Neuronal stem cell (in vitro differentiated cells): ENCODE measurements at regions not wholly inside any gene's neighbourhood (a gene's known extent, or its start where the extent isn't known, plus 50 kb on each side); places are given as distances from the start of the nearest gene placed in this dataset.
"Not testable (repeated sequence)": the region's sequence is repeated elsewhere in the genome, so short reads cannot be mapped to it uniquely, and the experiment has no call there.

Source experiments
- DNase-seq: peaks from one replicate; pipeline ENCODE4 v3.0.0-alpha.2; 2013; ENCODE audit warnings: low spot score
- H2AFZ ChIP-seq: one replicate; pipeline ENCODE4 v1.6.1; 2013; ENCODE audit warnings: mild to moderate bottlenecking, low read length, inconsistent platforms
- H2AK5ac ChIP-seq: 2 replicates; pipeline ENCODE4 v1.6.1; 2013; ENCODE audit warnings: low read depth, mild to moderate bottlenecking, inconsistent platforms, low read length, moderate library complexity, mixed read lengths
- H2BK120ac ChIP-seq: 2 replicates; pipeline ENCODE4 v1.6.1; 2013; ENCODE audit warnings: low read depth, mild to moderate bottlenecking, inconsistent platforms, low read length, moderate library complexity, mixed read lengths
- H2BK12ac ChIP-seq: one replicate; pipeline ENCODE4 v1.6.1; 2013; ENCODE audit warnings: low read length, inconsistent platforms
- H2BK15ac ChIP-seq: 2 replicates; pipeline ENCODE4 v1.6.1; 2013; ENCODE audit warnings: mild to moderate bottlenecking, low read length, inconsistent platforms, mixed read lengths
- H2BK5ac ChIP-seq: one replicate; pipeline ENCODE4 v1.6.1; 2013; ENCODE audit warnings: inconsistent platforms, mild to moderate bottlenecking, low read length, moderate library complexity
- H3K14ac ChIP-seq: one replicate; pipeline ENCODE4 v1.6.1; 2013; ENCODE audit warnings: low read length, inconsistent platforms
- H3K18ac ChIP-seq: 2 replicates; pipeline ENCODE4 v1.6.1; 2013; ENCODE audit warnings: low read length, inconsistent platforms
- H3K23ac ChIP-seq: 2 replicates; pipeline ENCODE4 v1.6.1; 2013; ENCODE audit warnings: low read depth, mild to moderate bottlenecking, mixed read lengths, low read length, inconsistent platforms; ENCODE audit not compliant: poor library complexity
- H3K27ac ChIP-seq: replicated peaks from 3 replicates; pipeline ENCODE4 v1.5.1; 2013; ENCODE audit warnings: low read length, inconsistent platforms
- H3K27me3 ChIP-seq, 3 experiments: 2 replicates each; pipeline ENCODE4 v1.6.1; 2013; ENCODE audit warnings: low read length in 3 of 3, mild to moderate bottlenecking in 2 of 3, inconsistent platforms in 1 of 3, low read depth in 1 of 3, mixed read lengths in 1 of 3, moderate library complexity in 1 of 3; ENCODE audit not compliant: control insufficient read depth in 3 of 3, insufficient read depth in 3 of 3
- H3K36me3 ChIP-seq, 2 donors: replicated peaks in 1 of 2; 2 replicates each; pipeline ENCODE4 v1.6.1; 2013; ENCODE audit warnings: low read length in 2 of 2; ENCODE audit not compliant: control insufficient read depth in 2 of 2, insufficient read depth in 2 of 2
- H3K4ac ChIP-seq: 2 replicates; pipeline ENCODE4 v1.6.1; 2013; ENCODE audit warnings: inconsistent platforms, mild to moderate bottlenecking, low read length, moderate library complexity
- H3K4me1 ChIP-seq, 2 donors: 1 replicate in 1 of 2; 2 replicates in 1 of 2; pipeline ENCODE4 v1.6.1; 2013; ENCODE audit warnings: low read length in 2 of 2, low read depth in 1 of 2; ENCODE audit not compliant: control insufficient read depth in 2 of 2, insufficient read depth in 1 of 2
- H3K4me2 ChIP-seq: one replicate; pipeline ENCODE4 v1.6.1; 2013; ENCODE audit warnings: mild to moderate bottlenecking, low read length, inconsistent platforms; ENCODE audit not compliant: insufficient read depth, poor library complexity, severe bottlenecking
- H3K4me3 ChIP-seq, 2 donors: 2 replicates each; pipeline ENCODE4 v1.5.1; 2013; ENCODE audit warnings: low read length in 2 of 2, mild to moderate bottlenecking in 2 of 2, inconsistent platforms in 1 of 2, moderate library complexity in 1 of 2
- H3K79me1 ChIP-seq: one replicate; pipeline ENCODE4 v1.6.1; 2013; ENCODE audit warnings: low read depth, mild to moderate bottlenecking, inconsistent platforms, low read length, moderate library complexity
- H3K9ac ChIP-seq: one replicate; pipeline ENCODE4 v1.6.1; 2013; ENCODE audit warnings: mild to moderate bottlenecking, low read depth, low read length, inconsistent platforms; ENCODE audit not compliant: poor library complexity
- H3K9me3 ChIP-seq, 2 donors: replicated peaks in 1 of 2; 2 replicates each; pipeline versions ENCODE3 to v1.6.1; 2013; ENCODE audit warnings: low read length in 2 of 2, mild to moderate bottlenecking in 2 of 2, inconsistent platforms in 1 of 2, low read depth in 1 of 2, mixed read lengths in 1 of 2, moderate library complexity in 1 of 2; ENCODE audit not compliant: control insufficient read depth in 2 of 2, insufficient read depth in 1 of 2
- H4K8ac ChIP-seq: one replicate; pipeline ENCODE4 v1.6.1; 2013; ENCODE audit warnings: low read depth, mild to moderate bottlenecking, inconsistent platforms, low read length, moderate library complexity
- H4K91ac ChIP-seq: one replicate; pipeline ENCODE4 v1.6.1; 2013; ENCODE audit warnings: low read length, low read depth, mild to moderate bottlenecking, inconsistent platforms; ENCODE audit not compliant: poor library complexity
- WGBS, 2 donors: extraction: QIAGEN DNeasy Blood & Tissue Kit; methylation state at CpG; one replicate each; pipeline ENCODE4 v1.1.7; 2013; ENCODE audit warnings: missing lambda C conversion rate in 2 of 2, mixed read lengths in 1 of 2; ENCODE audit not compliant: insufficient read length in 2 of 2, insufficient replicate concordance in 1 of 2; ENCODE audit errors: extremely low coverage in 2 of 2; 5-methylcytosine and 5-hydroxymethylcytosine counted together

DNA sequence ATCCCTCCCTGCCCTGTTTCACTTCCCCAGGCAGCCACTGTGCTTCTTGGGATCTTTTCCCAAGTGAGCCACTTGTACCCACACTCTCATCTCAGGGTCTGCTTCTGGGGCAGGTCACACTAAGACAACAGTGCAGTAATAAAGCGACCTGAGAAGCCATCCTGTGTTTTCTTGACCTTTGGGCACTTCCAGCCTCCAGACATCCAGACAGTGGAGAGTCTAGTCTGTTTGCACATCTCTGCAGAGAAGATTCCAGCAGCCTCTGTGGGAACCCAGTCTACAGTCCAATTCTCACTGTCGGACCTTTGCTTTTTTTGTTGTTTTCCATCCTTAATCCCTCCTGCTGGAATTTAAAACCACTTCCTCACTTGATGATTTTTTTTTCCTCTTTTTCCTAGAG, 50.3 kb upstream of the ATP6AP2 start:
- Histone ChIP-seq H4K8ac (no peak overlapping the region), H3K4me3 (no peak overlapping the region), H3K9me3 (no peaks in the 10 kb centered on the region), H3K4me2 (no peak overlapping the region), H3K9ac (no peak overlapping the region), H2BK12ac (no peak overlapping the region), H2BK15ac (no peak overlapping the region), H2AFZ (no peak overlapping the region), H2BK120ac (no peak overlapping the region), H2AK5ac (no peak overlapping the region), H3K14ac (no peak overlapping the region), H2BK5ac (no peak overlapping the region), H3K36me3 (no peaks in the 10 kb centered on the region), H3K18ac (no peak overlapping the region), H3K4ac (no peak overlapping the region), H3K23ac (no peak overlapping the region), H3K79me1 (no peaks in the 10 kb centered on the region), H3K27me3 (no peaks in the 10 kb centered on the region), H3K27ac (no peak overlapping the region), H4K91ac (no peak overlapping the region), H3K4me1 (peaks cover 0 to 4% of the 10 kb centered on the region in 2 donors)
- no CpG with 5 or more reads among the region's 2 CpGs for WGBS, 2 donors
- no peak for DNase-seq

DNA sequence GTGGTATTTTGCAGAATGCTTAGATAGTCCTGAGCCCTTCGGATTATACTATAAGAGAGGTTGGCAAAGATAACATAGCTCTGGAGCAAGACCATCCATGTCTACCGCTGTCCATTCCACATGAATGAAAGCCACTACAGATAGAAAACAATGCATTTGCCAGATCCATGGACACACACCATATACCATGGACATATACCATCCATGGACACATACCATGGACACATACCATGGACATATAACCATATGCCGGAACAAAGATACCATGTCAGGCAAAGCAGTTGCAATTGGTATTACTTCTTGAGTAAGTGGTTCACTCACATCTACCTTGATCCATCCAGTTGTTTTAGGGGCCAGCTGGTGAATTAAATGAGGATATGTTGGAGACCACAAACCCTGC, 53.2 kb upstream of the ATP6AP2 start:
- H2BK15ac ChIP-seq, result no peak overlapping the region
- no peaks in the 10 kb centered on the region for H3K27me3 ChIP-seq

DNA sequence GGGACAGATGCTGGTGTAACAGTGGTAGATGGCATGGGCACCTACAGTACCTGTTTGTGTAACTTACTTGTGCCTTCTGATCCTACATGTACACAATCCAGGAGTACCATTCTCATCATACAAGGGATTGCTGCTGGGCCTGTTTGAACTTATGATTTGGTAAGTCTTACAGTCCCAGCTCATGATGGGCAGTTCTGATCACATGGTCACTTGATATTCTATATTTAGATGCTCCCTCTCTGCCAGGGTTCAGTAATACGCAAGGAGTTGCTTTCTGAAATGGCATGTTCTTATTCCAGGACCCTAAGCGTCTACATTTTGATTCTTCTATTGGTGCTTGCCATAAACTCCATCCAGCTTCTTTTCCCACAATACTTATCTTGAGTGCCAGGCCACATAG, 54.4 kb upstream of the ATP6AP2 start:
- no peak overlapping the region for H3K18ac ChIP-seq
- H2AFZ ChIP-seq, result no peak overlapping the region
- H3K27ac ChIP-seq, result no peak overlapping the region
- H2BK5ac ChIP-seq, result no peak overlapping the region
- no peak overlapping the region for H4K91ac ChIP-seq
- no peak for DNase-seq
- H3K36me3 ChIP-seq, result no peaks in the 10 kb centered on the region
- no peak overlapping the region for H2BK15ac ChIP-seq
- H3K4me1 ChIP-seq, result peaks cover 0 to 4% of the 10 kb centered on the region in 2 donors
- H3K9me3 ChIP-seq, result peaks cover 0 to 2% of the 10 kb centered on the region in 2 donors
- H3K14ac ChIP-seq, result no peak overlapping the region
- H3K27me3 ChIP-seq, result no peaks in the 10 kb centered on the region
- H3K9ac ChIP-seq, result no peak overlapping the region
- no peak overlapping the region for H2AK5ac ChIP-seq
- no peak overlapping the region for H2BK120ac ChIP-seq
- no peak overlapping the region for H3K4ac ChIP-seq
- no peak overlapping the region for H3K4me2 ChIP-seq
- no peak overlapping the region for H3K23ac ChIP-seq
- H3K79me1 ChIP-seq, result no peaks in the 10 kb centered on the region
- WGBS, 2 donors, result no CpG with 5 or more reads among the region's 2 CpGs
- H3K4me3 ChIP-seq, result no peak overlapping the region
- H2BK12ac ChIP-seq, result no peak overlapping the region
- no peak overlapping the region for H4K8ac ChIP-seq

More for the DNA sequence above, 53.2 kb upstream of the ATP6AP2 start:
- Histone ChIP-seq H3K14ac (no peak overlapping the region), H4K91ac (no peak overlapping the region), H3K4me2 (no peak overlapping the region), H3K9ac (no peak overlapping the region), H2BK12ac (no peak overlapping the region), H3K9me3 (no peaks in the 10 kb centered on the region), H3K23ac (no peak overlapping the region), H3K4ac (no peak overlapping the region), H2AK5ac (no peak overlapping the region), H3K79me1 (no peaks in the 10 kb centered on the region), H3K18ac (no peak overlapping the region), H3K4me3 (no peak overlapping the region), H2BK120ac (no peak overlapping the region), H4K8ac (no peak overlapping the region), H2AFZ (no peak overlapping the region), H3K36me3 (no peaks in the 10 kb centered on the region), H3K4me1 (peaks cover 0 to 4% of the 10 kb centered on the region in 2 donors), H2BK5ac (no peak overlapping the region), H3K27ac (no peak overlapping the region)
- no peak for DNase-seq
- no CpG with 5 or more reads among the region's 3 CpGs for WGBS, 2 donors

DNA sequence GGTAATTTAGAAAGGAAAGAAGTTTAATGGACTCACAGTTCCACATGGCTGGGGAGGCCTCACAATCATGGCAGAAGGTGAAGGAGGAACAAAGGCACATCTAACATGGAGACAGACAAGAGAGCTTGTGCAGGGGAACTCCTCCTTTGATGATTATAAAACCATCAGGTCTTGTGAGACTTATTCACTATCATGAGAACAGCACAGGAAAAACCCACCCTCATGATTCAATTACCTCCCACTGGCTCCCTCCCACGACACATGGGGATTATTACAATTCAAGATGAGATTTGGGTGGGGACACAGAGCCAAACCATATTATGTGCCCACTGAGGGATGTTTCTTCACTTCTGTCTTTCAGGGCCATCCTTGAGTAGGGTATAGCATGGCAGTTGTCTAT, 54.9 kb upstream of the ATP6AP2 start:
- no CpG with 5 or more reads among the region's 1 CpG for WGBS, 2 donors
- H4K91ac ChIP-seq, H3K79me1 ChIP-seq, H2BK12ac ChIP-seq, H2BK120ac ChIP-seq, H3K4ac ChIP-seq, H3K23ac ChIP-seq, H3K9ac ChIP-seq, H2BK15ac ChIP-seq, H3K9me3 ChIP-seq, H3K4me1 ChIP-seq, H3K27me3 ChIP-seq, H3K4me3 ChIP-seq, H4K8ac ChIP-seq, H2AK5ac ChIP-seq, H2BK5ac ChIP-seq, H3K14ac ChIP-seq, H3K4me2 ChIP-seq, H2AFZ ChIP-seq, DNase-seq, H3K36me3 ChIP-seq, H3K27ac ChIP-seq, H3K18ac ChIP-seq: not testable (repeated sequence)
